ENCODE measurements at regions not wholly inside any gene's neighbourhood (a gene's known extent, or its start where the extent isn't known, plus 50 kb on each side); places are given as distances from the start of the nearest gene placed in this dataset.

- DNase-seq: peak; percentile 63
- Histone ChIP-seq H2AFZ (ENCODE audit: low read length) (no peak overlapping the region), H3K9me3 (ENCODE audit: low read length) (no peaks in the 10 kb centered on the region), H3K4me1 (ENCODE audit: low read length) (no peaks in the 10 kb centered on the region), H3K9ac (ENCODE audit: low read length) (no peak overlapping the region), H3K9me2 (replicated peaks; ENCODE audit: insufficient read depth, low read length) (no peaks in the 10 kb centered on the region), H3K79me2 (ENCODE audit: low read length) (no peaks in the 10 kb centered on the region), H3K4me2 (ENCODE audit: low read depth, low read length, poor library complexity, severe bottlenecking) (no peak overlapping the region), H4K20me1 (ENCODE audit: insufficient read depth, low read depth, low read length) (no peaks in the 10 kb centered on the region), H3K36me3 (ENCODE audit: insufficient read depth, low read length) (no peaks in the 10 kb centered on the region), H3K27me3 (ENCODE audit: low read length) (no peaks in the 10 kb centered on the region), H3K27ac (ENCODE audit: low read length) (no peak overlapping the region), H3K4me3 (ENCODE audit: low read length) (no peak overlapping the region)
Observed at GRCh38 chr4:71941001-71941400, 90.8 kb upstream of the NPFFR2 start.

- H3K36me3 ChIP-seq (ENCODE audit: insufficient read depth, low read length): no peaks in the 10 kb centered on the region
- H3K4me3 ChIP-seq (ENCODE audit: low read length): no peak overlapping the region
- H3K27ac ChIP-seq (ENCODE audit: low read length): no peak overlapping the region
- no peaks in the 10 kb centered on the region for H4K20me1 ChIP-seq (ENCODE audit: insufficient read depth, low read depth, low read length)
- H3K9me2 ChIP-seq (replicated peaks; ENCODE audit: insufficient read depth, low read length): no peaks in the 10 kb centered on the region
- no peak overlapping the region for H2AFZ ChIP-seq (ENCODE audit: low read length)
- H3K79me2 ChIP-seq (ENCODE audit: low read length): no peaks in the 10 kb centered on the region
- H3K4me2 ChIP-seq (ENCODE audit: low read depth, low read length, poor library complexity, severe bottlenecking): no peak overlapping the region
- no peaks in the 10 kb centered on the region for H3K4me1 ChIP-seq (ENCODE audit: low read length)
- no peaks in the 10 kb centered on the region for H3K27me3 ChIP-seq (ENCODE audit: low read length)
- DNase-seq: no peak
- H3K9ac ChIP-seq (ENCODE audit: low read length): no peak overlapping the region
- no peaks in the 10 kb centered on the region for H3K9me3 ChIP-seq (ENCODE audit: low read length)
Observed at GRCh38 chr4:71944956-71945355, 86.8 kb upstream of the NPFFR2 start.

- H3K4me3 ChIP-seq (ENCODE audit: low read length): no peak overlapping the region
- H3K4me2 ChIP-seq (ENCODE audit: low read depth, low read length, poor library complexity, severe bottlenecking): no peak overlapping the region
- no peaks in the 10 kb centered on the region for H3K79me2 ChIP-seq (ENCODE audit: low read length)
- no peak for DNase-seq
- H3K4me1 ChIP-seq (ENCODE audit: low read length): no peaks in the 10 kb centered on the region
- no peaks in the 10 kb centered on the region for H4K20me1 ChIP-seq (ENCODE audit: insufficient read depth, low read depth, low read length)
- no peaks in the 10 kb centered on the region for H3K27me3 ChIP-seq (ENCODE audit: low read length)
- H3K36me3 ChIP-seq (ENCODE audit: insufficient read depth, low read length): no peaks in the 10 kb centered on the region
- no peaks in the 10 kb centered on the region for H3K9me2 ChIP-seq (replicated peaks; ENCODE audit: insufficient read depth, low read length)
- H3K27ac ChIP-seq (ENCODE audit: low read length): no peak overlapping the region
- no peak overlapping the region for H3K9ac ChIP-seq (ENCODE audit: low read length)
- H3K9me3 ChIP-seq (ENCODE audit: low read length): no peaks in the 10 kb centered on the region
- H2AFZ ChIP-seq (ENCODE audit: low read length): no peak overlapping the region
Observed at GRCh38 chr4:71945791-71946190, 86.0 kb upstream of the NPFFR2 start.

- H2AFZ ChIP-seq (ENCODE audit: low read length): no peak overlapping the region
- H3K9me3 ChIP-seq (ENCODE audit: low read length): no peaks in the 10 kb centered on the region
- no peaks in the 10 kb centered on the region for H3K79me2 ChIP-seq (ENCODE audit: low read length)
- no peaks in the 10 kb centered on the region for H3K27me3 ChIP-seq (ENCODE audit: low read length)
- no peak overlapping the region for H3K4me3 ChIP-seq (ENCODE audit: low read length)
- no peaks in the 10 kb centered on the region for H3K36me3 ChIP-seq (ENCODE audit: insufficient read depth, low read length)
- no peaks in the 10 kb centered on the region for H3K4me1 ChIP-seq (ENCODE audit: low read length)
- no peaks in the 10 kb centered on the region for H4K20me1 ChIP-seq (ENCODE audit: insufficient read depth, low read depth, low read length)
- no peak for DNase-seq
- H3K27ac ChIP-seq (ENCODE audit: low read length): no peak overlapping the region
- no peaks in the 10 kb centered on the region; the same call in 1 of the 2 replicates for H3K9me2 ChIP-seq (replicated peaks; ENCODE audit: insufficient read depth, low read length)
- no peak overlapping the region for H3K9ac ChIP-seq (ENCODE audit: low read length)
- H3K4me2 ChIP-seq (ENCODE audit: low read depth, low read length, poor library complexity, severe bottlenecking): no peak overlapping the region
Observed at GRCh38 chr4:71958978-71959377, 72.8 kb upstream of the NPFFR2 start.

- Histone ChIP-seq H3K4me2 (ENCODE audit: low read depth, low read length, poor library complexity, severe bottlenecking) (no peak overlapping the region), H3K36me3 (ENCODE audit: insufficient read depth, low read length) (no peaks in the 10 kb centered on the region), H3K4me1 (ENCODE audit: low read length) (no peaks in the 10 kb centered on the region), H3K27ac (ENCODE audit: low read length) (no peak overlapping the region), H3K9me2 (replicated peaks; ENCODE audit: insufficient read depth, low read length) (no peaks in the 10 kb centered on the region; the same call in 1 of the 2 replicates), H3K79me2 (ENCODE audit: low read length) (no peaks in the 10 kb centered on the region), H3K4me3 (ENCODE audit: low read length) (no peak overlapping the region), H3K9me3 (ENCODE audit: low read length) (no peaks in the 10 kb centered on the region), H3K27me3 (ENCODE audit: low read length) (no peaks in the 10 kb centered on the region), H4K20me1 (ENCODE audit: insufficient read depth, low read depth, low read length) (no peaks in the 10 kb centered on the region), H2AFZ (ENCODE audit: low read length) (no peak overlapping the region), H3K9ac (ENCODE audit: low read length) (no peak overlapping the region)
- no peak for DNase-seq
Observed at GRCh38 chr4:71962622-71963264, 69.1 kb upstream of the NPFFR2 start.

- Histone ChIP-seq H2AFZ (ENCODE audit: low read length) (no peak overlapping the region), H3K9ac (ENCODE audit: low read length) (no peak overlapping the region), H3K4me2 (ENCODE audit: low read depth, low read length, poor library complexity, severe bottlenecking) (no peak overlapping the region), H3K36me3 (ENCODE audit: insufficient read depth, low read length) (no peaks in the 10 kb centered on the region), H3K9me2 (replicated peaks; ENCODE audit: insufficient read depth, low read length) (no peaks in the 10 kb centered on the region), H3K4me1 (ENCODE audit: low read length) (no peaks in the 10 kb centered on the region), H3K79me2 (ENCODE audit: low read length) (no peaks in the 10 kb centered on the region), H3K4me3 (ENCODE audit: low read length) (no peak overlapping the region), H3K27me3 (ENCODE audit: low read length) (no peaks in the 10 kb centered on the region), H3K27ac (ENCODE audit: low read length) (no peak overlapping the region), H4K20me1 (ENCODE audit: insufficient read depth, low read depth, low read length) (no peaks in the 10 kb centered on the region), H3K9me3 (ENCODE audit: low read length) (no peaks in the 10 kb centered on the region)
- DNase-seq: no peak
Observed at GRCh38 chr4:71974681-71975080, 57.1 kb upstream of the NPFFR2 start.

- H3K9me3 ChIP-seq (ENCODE audit: low read length): no peaks in the 10 kb centered on the region
- H3K27ac ChIP-seq (ENCODE audit: low read length): no peak overlapping the region
- H3K4me3 ChIP-seq (ENCODE audit: low read length): no peak overlapping the region
- H3K9me2 ChIP-seq (replicated peaks; ENCODE audit: insufficient read depth, low read length): no peaks in the 10 kb centered on the region
- H3K79me2 ChIP-seq (ENCODE audit: low read length): no peaks in the 10 kb centered on the region
- H3K4me1 ChIP-seq (ENCODE audit: low read length): no peaks in the 10 kb centered on the region
- no peak for DNase-seq
- no peaks in the 10 kb centered on the region for H3K27me3 ChIP-seq (ENCODE audit: low read length)
- no peak overlapping the region for H2AFZ ChIP-seq (ENCODE audit: low read length)
- no peaks in the 10 kb centered on the region for H3K36me3 ChIP-seq (ENCODE audit: insufficient read depth, low read length)
- no peak overlapping the region for H3K9ac ChIP-seq (ENCODE audit: low read length)
- H3K4me2 ChIP-seq (ENCODE audit: low read depth, low read length, poor library complexity, severe bottlenecking): no peak overlapping the region
- H4K20me1 ChIP-seq (ENCODE audit: insufficient read depth, low read depth, low read length): no peaks in the 10 kb centered on the region
Observed at GRCh38 chr4:71976523-71976922, 55.3 kb upstream of the NPFFR2 start.

GRCh38 chr4:71978210-71978835 is 53.5 kb upstream of the NPFFR2 start:
- H3K9me3 ChIP-seq (ENCODE audit: low read length): no peaks in the 10 kb centered on the region; the same call in 1 of the 2 replicates
- no peaks in the 10 kb centered on the region for H3K79me2 ChIP-seq (ENCODE audit: low read length)
- H4K20me1 ChIP-seq (ENCODE audit: insufficient read depth, low read depth, low read length): no peaks in the 10 kb centered on the region
- H3K9ac ChIP-seq (ENCODE audit: low read length): no peak overlapping the region
- no peaks in the 10 kb centered on the region for H3K9me2 ChIP-seq (replicated peaks; ENCODE audit: insufficient read depth, low read length)
- H3K27ac ChIP-seq (ENCODE audit: low read length): no peak overlapping the region
- no peak overlapping the region for H2AFZ ChIP-seq (ENCODE audit: low read length)
- H3K4me1 ChIP-seq (ENCODE audit: low read length): no peaks in the 10 kb centered on the region
- DNase-seq: no peak
- H3K4me3 ChIP-seq (ENCODE audit: low read length): no peak overlapping the region
- no peak overlapping the region for H3K4me2 ChIP-seq (ENCODE audit: low read depth, low read length, poor library complexity, severe bottlenecking)
- no peaks in the 10 kb centered on the region for H3K27me3 ChIP-seq (ENCODE audit: low read length)
- no peaks in the 10 kb centered on the region for H3K36me3 ChIP-seq (ENCODE audit: insufficient read depth, low read length)
